Vagina (tissue), 2 donors: ENCODE measurements at regions not wholly inside any gene's neighbourhood (a gene's known extent, or its start where the extent isn't known, plus 50 kb on each side); places are given as distances from the start of the nearest gene placed in this dataset.

Experiments
- POLR2AphosphoS5 ChIP-seq, 2 donors: sonication (generic); formaldehyde crosslinking; IDR thresholded peaks; one replicate each; pipeline ENCODE4 v1.9.0; 2017; ENCODE audit warnings: antibody characterized with exemption in 2 of 2, mild to moderate bottlenecking in 2 of 2, low read depth in 1 of 2; ENCODE audit not compliant: insufficient read depth in 1 of 2
- TF ChIP-seq, protein P1 (sequence below), 3 experiments: fragments of 450-650 bp in 2 of 3; fragments of 200-600 bp in 1 of 3; sonication (generic) in 1 of 3; IDR thresholded peaks; one replicate each; pipeline ENCODE4 v1.5.1; 2017 to 2019; ENCODE audit warnings: antibody characterized with exemption in 3 of 3, mild to moderate bottlenecking in 2 of 3, moderate library complexity in 2 of 3

DNA sequence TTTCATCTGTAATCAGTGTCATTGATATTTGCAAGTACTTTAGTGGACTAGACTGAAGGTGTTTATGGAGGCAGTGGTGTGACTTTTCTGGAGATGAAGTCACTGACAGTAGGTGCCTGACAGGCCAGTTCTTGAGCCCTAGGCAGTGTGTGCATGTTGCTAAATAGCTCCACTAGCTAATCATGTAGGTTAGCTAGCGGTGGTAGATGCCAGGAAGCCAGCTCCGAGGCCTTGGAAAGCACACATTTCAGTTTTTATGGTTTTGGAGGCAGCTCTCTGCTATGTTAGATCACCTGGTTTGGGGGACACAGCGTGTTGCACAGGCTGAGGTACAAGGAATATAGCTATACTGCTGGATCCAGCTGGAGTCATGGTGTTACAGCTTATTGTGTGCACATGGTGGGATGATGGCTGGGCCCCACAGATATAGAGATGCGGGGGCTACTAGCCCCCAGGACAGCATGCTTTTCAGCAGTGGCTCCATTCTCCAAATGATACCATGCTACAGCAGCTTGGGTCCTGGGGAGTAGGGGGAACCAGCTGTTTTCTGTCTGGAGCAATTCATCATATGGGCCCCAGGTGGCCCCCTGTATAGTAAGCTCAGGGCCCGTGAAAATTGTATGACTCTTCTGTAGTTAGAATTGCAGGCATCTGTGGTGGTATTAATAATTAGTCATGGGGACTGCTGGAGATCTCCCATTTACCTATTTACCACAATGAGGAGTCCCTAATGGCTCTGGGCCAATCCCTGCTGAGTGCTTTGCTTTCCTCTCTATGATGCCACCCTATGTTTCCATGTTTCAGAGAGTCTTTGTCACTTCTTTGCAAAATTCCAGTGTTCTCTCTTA, 367.2 kb upstream of the LMO3 start:
- TF ChIP-seq, protein P1, sequence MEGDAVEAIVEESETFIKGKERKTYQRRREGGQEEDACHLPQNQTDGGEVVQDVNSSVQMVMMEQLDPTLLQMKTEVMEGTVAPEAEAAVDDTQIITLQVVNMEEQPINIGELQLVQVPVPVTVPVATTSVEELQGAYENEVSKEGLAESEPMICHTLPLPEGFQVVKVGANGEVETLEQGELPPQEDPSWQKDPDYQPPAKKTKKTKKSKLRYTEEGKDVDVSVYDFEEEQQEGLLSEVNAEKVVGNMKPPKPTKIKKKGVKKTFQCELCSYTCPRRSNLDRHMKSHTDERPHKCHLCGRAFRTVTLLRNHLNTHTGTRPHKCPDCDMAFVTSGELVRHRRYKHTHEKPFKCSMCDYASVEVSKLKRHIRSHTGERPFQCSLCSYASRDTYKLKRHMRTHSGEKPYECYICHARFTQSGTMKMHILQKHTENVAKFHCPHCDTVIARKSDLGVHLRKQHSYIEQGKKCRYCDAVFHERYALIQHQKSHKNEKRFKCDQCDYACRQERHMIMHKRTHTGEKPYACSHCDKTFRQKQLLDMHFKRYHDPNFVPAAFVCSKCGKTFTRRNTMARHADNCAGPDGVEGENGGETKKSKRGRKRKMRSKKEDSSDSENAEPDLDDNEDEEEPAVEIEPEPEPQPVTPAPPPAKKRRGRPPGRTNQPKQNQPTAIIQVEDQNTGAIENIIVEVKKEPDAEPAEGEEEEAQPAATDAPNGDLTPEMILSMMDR (IDR thresholded peaks at IDR 0.05) = no peak
- TF ChIP-seq POLR2AphosphoS5 (IDR thresholded peaks at IDR 0.05; ENCODE audit: insufficient read depth in 1 of 2, low read depth in 1 of 2) = no peak
